OCI-LY1 (cell line): ENCODE measurements at regions not wholly inside any gene's neighbourhood (a gene's known extent, or its start where the extent isn't known, plus 50 kb on each side); places are given as distances from the start of the nearest gene placed in this dataset.
"Not testable (repeated sequence)": the region's sequence is repeated elsewhere in the genome, so short reads cannot be mapped to it uniquely, and the experiment has no call there.

Experiments
- EZH2 ChIP-seq: fragments of 200-600 bp; sonication (generic), shearing (Covaris generic); IDR thresholded peaks from 2 replicates; pipeline ENCODE4 v1.8.0; 2017; ENCODE audit warnings: borderline replicate concordance, mixed run types, mild to moderate bottlenecking, antibody characterized with exemption, low read length, moderate library complexity, mixed read lengths
- TF ChIP-seq, protein P1 (sequence below): fragments of 200-600 bp; sonication (generic), shearing (Covaris generic); IDR thresholded peaks from 2 replicates; pipeline ENCODE4 v1.5.1; 2017; ENCODE audit warnings: mild to moderate bottlenecking, antibody characterized with exemption, low read length, moderate library complexity, mixed read lengths

DNA sequence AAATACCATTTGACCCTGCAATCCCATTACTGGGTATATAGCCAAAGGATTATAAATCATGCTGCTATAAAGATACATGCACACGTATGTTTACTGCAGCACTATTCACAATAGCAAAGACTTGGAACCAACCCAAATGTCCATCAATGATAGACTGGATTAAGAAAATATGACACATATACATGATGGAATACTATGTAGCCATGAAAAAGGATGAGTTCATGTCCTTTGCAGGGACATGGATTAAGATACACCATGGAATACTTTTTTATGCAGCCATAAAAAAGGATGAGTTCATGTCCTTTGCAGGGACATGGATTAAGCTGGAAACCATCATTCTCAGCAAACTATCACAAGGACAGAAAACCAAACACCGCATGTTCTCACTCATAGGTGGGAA is 226.8 kb upstream of the CTNND2 start:
- TF ChIP-seq, protein P1, sequence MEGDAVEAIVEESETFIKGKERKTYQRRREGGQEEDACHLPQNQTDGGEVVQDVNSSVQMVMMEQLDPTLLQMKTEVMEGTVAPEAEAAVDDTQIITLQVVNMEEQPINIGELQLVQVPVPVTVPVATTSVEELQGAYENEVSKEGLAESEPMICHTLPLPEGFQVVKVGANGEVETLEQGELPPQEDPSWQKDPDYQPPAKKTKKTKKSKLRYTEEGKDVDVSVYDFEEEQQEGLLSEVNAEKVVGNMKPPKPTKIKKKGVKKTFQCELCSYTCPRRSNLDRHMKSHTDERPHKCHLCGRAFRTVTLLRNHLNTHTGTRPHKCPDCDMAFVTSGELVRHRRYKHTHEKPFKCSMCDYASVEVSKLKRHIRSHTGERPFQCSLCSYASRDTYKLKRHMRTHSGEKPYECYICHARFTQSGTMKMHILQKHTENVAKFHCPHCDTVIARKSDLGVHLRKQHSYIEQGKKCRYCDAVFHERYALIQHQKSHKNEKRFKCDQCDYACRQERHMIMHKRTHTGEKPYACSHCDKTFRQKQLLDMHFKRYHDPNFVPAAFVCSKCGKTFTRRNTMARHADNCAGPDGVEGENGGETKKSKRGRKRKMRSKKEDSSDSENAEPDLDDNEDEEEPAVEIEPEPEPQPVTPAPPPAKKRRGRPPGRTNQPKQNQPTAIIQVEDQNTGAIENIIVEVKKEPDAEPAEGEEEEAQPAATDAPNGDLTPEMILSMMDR = not testable (repeated sequence)
- TF ChIP-seq EZH2 = not testable (repeated sequence)
